ENCODE measurements at regions not wholly inside any gene's neighbourhood (a gene's known extent, or its start where the extent isn't known, plus 50 kb on each side); places are given as distances from the start of the nearest gene placed in this dataset.

DNA sequence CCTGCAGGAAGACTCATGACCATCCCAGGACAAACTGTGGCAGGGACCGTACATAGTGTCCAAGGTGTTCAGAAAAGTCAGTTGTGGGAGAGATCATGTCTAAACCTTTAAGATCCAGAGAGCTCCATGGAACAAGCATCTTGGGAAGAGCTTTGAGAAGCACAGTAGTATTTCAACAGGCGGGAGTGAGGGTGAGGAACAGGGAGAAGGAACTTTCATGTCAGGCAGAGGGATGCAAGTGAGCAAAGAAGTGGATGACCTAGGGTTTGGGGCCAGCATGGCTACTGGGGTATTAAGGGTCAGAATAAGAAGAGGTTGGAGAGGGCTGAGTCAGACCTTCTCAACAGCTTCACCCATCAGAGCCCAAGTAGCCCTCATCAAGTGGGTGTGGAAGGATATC, 147.9 kb upstream of the ETV3 start:
- TF ChIP-seq YY1 (IDR thresholded peaks at IDR 0.05; ENCODE audit: insufficient read depth, insufficient read length) (no peak), SUZ12 (IDR thresholded peaks at IDR 0.05; ENCODE audit: extremely low read depth, insufficient read depth, insufficient read length) (no peak), ZNF274 (IDR thresholded peaks at IDR 0.05; ENCODE audit: low read depth, low read length) (no peak)

DNA sequence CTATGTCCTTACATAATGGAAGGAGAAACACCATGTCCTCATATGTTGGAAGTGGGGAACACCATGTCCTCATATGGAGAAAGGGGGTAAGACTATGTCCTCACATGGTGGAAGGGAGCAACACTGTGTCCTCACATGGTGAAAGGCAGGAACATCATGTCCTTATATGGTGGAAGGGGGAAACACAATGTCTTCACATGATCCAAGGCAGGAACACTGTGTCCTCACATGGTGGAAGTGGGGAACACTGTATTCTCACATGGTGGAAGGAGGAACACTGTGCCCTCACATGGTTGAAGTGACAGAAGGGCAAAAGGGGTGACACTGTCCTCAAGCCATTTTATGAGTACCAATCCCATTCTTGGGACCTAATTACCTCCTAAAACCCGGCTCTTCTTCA, 146.3 kb upstream of the ETV3 start:
- Histone ChIP-seq H3K9me3 (ENCODE audit: insufficient read depth, low read length) (no peaks in the 10 kb centered on the region), H3K9ac (ENCODE audit: insufficient read length, low read depth) (no peak overlapping the region), H3K4me3 (ENCODE audit: insufficient read length, low read depth) (no peak overlapping the region), H3K4me1 (ENCODE audit: insufficient read depth, insufficient read length) (no peaks in the 10 kb centered on the region), H3K27me3 (ENCODE audit: insufficient read depth, insufficient read length) (peaks cover 2% of the 10 kb centered on the region), H3K36me3 (ENCODE audit: insufficient read depth, insufficient read length, low read length) (peaks cover 3% of the 10 kb centered on the region)
- TF ChIP-seq ZNF274 (IDR thresholded peaks at IDR 0.05; ENCODE audit: low read depth, low read length) (no peak), YY1 (IDR thresholded peaks at IDR 0.05; ENCODE audit: insufficient read depth, insufficient read length) (no peak), SUZ12 (IDR thresholded peaks at IDR 0.05; ENCODE audit: extremely low read depth, insufficient read depth, insufficient read length) (no peak)
- DNase-seq (ENCODE audit: low read depth, low spot score) = no peak

More for the DNA sequence above, 147.9 kb upstream of the ETV3 start:
- Histone ChIP-seq H3K4me1 (ENCODE audit: insufficient read depth, insufficient read length) (no peaks in the 10 kb centered on the region), H3K9ac (ENCODE audit: insufficient read length, low read depth) (no peak overlapping the region), H3K9me3 (ENCODE audit: insufficient read depth, low read length) (no peaks in the 10 kb centered on the region), H3K4me3 (ENCODE audit: insufficient read length, low read depth) (no peak overlapping the region), H3K27me3 (ENCODE audit: insufficient read depth, insufficient read length) (peaks cover 4% of the 10 kb centered on the region), H3K36me3 (ENCODE audit: insufficient read depth, insufficient read length, low read length) (peaks cover 3% of the 10 kb centered on the region)
- DNase-seq (ENCODE audit: low read depth, low spot score) = no peak

DNA sequence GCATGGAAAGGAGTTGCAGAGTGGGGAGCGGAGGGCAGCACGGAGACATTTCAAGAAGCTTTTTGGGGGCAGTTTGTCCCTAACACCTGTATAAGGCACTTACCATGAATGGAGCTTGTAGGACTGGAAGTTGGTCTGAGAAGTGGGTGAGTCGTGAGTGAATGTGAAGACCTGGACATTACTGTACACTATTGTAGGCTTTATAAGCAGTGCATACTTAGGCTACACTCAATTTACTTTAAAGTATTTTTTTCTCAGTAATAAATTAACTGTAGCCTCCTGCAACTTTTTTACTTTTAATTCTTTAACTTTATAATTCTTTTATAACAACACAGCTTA, 141.6 kb upstream of the ETV3 start:
- DNase-seq (ENCODE audit: low read depth, low spot score) = no peak
- no peak for TF ChIP-seq SUZ12 (IDR thresholded peaks at IDR 0.05; ENCODE audit: extremely low read depth, insufficient read depth, insufficient read length)
- TF ChIP-seq YY1 (IDR thresholded peaks at IDR 0.05; ENCODE audit: insufficient read depth, insufficient read length) = no peak
- no peak for TF ChIP-seq ZNF274 (IDR thresholded peaks at IDR 0.05; ENCODE audit: low read depth, low read length)
- no peaks in the 10 kb centered on the region for H3K27me3 ChIP-seq (ENCODE audit: insufficient read depth, insufficient read length)

DNA sequence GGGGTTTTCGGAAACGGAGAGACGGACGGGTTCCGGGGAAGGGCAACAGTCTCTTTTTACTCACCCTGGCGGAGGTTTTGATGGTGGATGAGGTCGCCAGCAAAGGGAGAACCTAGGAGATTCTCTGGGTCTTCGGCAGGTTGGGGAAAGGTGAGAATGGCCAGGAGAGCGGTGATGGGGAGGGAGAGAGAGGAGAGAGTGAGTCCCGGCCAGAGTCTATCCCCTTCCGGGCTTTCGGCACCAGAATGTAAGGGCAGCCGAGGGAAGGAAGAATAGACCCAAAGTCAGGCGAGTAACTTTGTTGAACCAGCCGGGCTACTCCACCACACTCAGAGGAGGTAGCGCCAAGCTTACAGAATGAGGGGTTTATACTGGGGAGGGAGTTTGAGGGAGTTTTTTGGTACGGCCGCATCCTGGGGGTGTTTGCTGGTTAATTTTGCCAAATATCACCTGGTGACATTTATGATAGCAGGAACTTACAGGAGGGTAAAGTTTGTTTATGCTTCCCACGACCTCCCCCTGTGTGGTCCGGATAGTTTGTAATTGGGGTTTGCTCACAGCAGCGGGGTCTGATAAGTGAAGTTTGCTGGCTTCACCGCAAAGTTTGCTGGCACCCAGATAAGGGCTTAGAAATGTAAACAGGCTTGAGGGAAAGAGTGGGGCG, 141.1 kb upstream of the ETV3 start:
- peaks cover 9% of the 10 kb centered on the region for H3K4me1 ChIP-seq (ENCODE audit: insufficient read depth, insufficient read length)
- no peaks in the 10 kb centered on the region for H3K9me3 ChIP-seq (ENCODE audit: insufficient read depth, low read length)
- no peaks in the 10 kb centered on the region for H3K27me3 ChIP-seq (ENCODE audit: insufficient read depth, insufficient read length)
- TF ChIP-seq ZNF274 (IDR thresholded peaks at IDR 0.05; ENCODE audit: low read depth, low read length) = no peak
- TF ChIP-seq SUZ12 (IDR thresholded peaks at IDR 0.05; ENCODE audit: extremely low read depth, insufficient read depth, insufficient read length) = no peak
- no peak for TF ChIP-seq YY1 (IDR thresholded peaks at IDR 0.05; ENCODE audit: insufficient read depth, insufficient read length)
- no peak for DNase-seq (ENCODE audit: low read depth, low spot score)
- H3K36me3 ChIP-seq (ENCODE audit: insufficient read depth, insufficient read length, low read length) = peaks cover 3% of the 10 kb centered on the region
- no peak overlapping the region for H3K9ac ChIP-seq (ENCODE audit: insufficient read length, low read depth)
- H3K4me3 ChIP-seq (ENCODE audit: insufficient read length, low read depth) = no peak overlapping the region

More for the DNA sequence above, 141.6 kb upstream of the ETV3 start:
- Histone ChIP-seq H3K36me3 (ENCODE audit: insufficient read depth, insufficient read length, low read length) (peaks cover 3% of the 10 kb centered on the region), H3K9me3 (ENCODE audit: insufficient read depth, low read length) (no peaks in the 10 kb centered on the region), H3K4me3 (ENCODE audit: insufficient read length, low read depth) (no peak overlapping the region), H3K4me1 (ENCODE audit: insufficient read depth, insufficient read length) (peaks cover 9% of the 10 kb centered on the region), H3K9ac (ENCODE audit: insufficient read length, low read depth) (no peak overlapping the region)

DNA sequence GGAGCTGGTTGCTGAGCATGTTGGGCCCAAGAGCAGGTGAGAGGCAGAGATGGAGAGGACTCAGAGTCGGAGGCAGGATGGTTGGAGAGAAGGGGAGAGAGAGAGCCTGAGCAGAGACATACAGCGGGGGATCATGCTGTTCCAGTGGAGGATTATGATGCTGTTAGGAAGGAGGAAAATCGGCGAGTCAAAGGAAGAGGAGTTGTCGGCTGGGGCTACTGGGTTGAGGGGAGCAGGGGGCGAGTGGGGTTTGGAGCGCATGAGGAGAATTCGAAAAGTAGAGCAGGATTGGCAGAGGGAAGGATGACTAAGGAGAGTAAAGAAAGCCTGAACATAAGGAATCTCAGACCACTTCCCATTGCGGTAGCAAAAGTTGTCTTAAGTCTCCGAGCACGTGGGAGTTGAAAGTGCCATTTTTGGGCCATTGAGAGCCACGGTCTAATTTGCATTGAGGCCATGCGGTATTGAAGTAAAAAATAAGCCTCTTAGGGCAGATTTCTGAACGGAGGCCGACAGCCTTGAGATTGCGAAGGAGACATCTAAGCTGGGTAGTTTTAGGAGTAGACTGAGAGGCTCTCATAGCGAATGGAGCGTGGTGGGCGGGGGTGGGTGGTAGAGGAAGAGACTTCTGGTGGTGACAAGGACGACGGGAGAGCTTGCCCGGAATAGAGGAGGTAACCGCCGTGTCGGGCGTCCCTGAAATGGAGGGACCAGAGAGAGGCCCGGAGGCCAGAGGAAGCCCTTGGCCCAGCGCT, 140.4 kb upstream of the ETV3 start:
- Histone ChIP-seq H3K27me3 (ENCODE audit: insufficient read depth, insufficient read length) (no peaks in the 10 kb centered on the region), H3K4me1 (ENCODE audit: insufficient read depth, insufficient read length) (peaks cover 9% of the 10 kb centered on the region), H3K4me3 (ENCODE audit: insufficient read length, low read depth) (no peak overlapping the region), H3K36me3 (ENCODE audit: insufficient read depth, insufficient read length, low read length) (no peaks in the 10 kb centered on the region), H3K9me3 (ENCODE audit: insufficient read depth, low read length) (no peaks in the 10 kb centered on the region), H3K9ac (ENCODE audit: insufficient read length, low read depth) (no peak overlapping the region)
- no peak for TF ChIP-seq ZNF274 (IDR thresholded peaks at IDR 0.05; ENCODE audit: low read depth, low read length)
- no peak for TF ChIP-seq YY1 (IDR thresholded peaks at IDR 0.05; ENCODE audit: insufficient read depth, insufficient read length)
- no peak for TF ChIP-seq SUZ12 (IDR thresholded peaks at IDR 0.05; ENCODE audit: extremely low read depth, insufficient read depth, insufficient read length)
- DNase-seq (ENCODE audit: low read depth, low spot score) = no peak

DNA sequence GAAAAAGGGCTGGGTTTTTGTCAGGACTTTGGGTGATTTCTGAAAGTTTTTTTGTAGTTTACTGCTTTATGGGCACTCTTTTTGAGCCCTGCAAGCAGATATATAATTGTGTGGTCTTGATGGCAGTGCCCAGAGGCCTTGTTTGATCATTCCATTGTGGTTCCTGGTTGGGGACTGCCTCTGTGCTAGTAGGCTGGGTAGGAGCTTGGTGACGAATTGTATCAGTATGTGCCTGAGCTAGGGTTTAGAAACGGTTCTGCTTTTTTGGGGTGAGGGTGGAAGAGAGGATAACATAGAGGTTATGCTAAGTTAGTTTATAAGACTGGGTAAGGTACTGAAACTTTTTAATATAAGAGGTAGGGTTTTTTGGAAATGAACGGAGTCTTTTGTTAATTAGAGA, 139.7 kb upstream of the ETV3 start:
- Histone ChIP-seq H3K9ac (ENCODE audit: insufficient read length, low read depth) (no peak overlapping the region), H3K36me3 (ENCODE audit: insufficient read depth, insufficient read length, low read length) (no peaks in the 10 kb centered on the region), H3K4me1 (ENCODE audit: insufficient read depth, insufficient read length) (peaks cover 13% of the 10 kb centered on the region), H3K4me3 (ENCODE audit: insufficient read length, low read depth) (no peak overlapping the region), H3K27me3 (ENCODE audit: insufficient read depth, insufficient read length) (peaks cover under 1% of the 10 kb centered on the region), H3K9me3 (ENCODE audit: insufficient read depth, low read length) (no peaks in the 10 kb centered on the region)
- no peak for DNase-seq (ENCODE audit: low read depth, low spot score)
- TF ChIP-seq SUZ12 (IDR thresholded peaks at IDR 0.05; ENCODE audit: extremely low read depth, insufficient read depth, insufficient read length) = no peak
- TF ChIP-seq ZNF274 (IDR thresholded peaks at IDR 0.05; ENCODE audit: low read depth, low read length) = no peak
- no peak for TF ChIP-seq YY1 (IDR thresholded peaks at IDR 0.05; ENCODE audit: insufficient read depth, insufficient read length)

DNA sequence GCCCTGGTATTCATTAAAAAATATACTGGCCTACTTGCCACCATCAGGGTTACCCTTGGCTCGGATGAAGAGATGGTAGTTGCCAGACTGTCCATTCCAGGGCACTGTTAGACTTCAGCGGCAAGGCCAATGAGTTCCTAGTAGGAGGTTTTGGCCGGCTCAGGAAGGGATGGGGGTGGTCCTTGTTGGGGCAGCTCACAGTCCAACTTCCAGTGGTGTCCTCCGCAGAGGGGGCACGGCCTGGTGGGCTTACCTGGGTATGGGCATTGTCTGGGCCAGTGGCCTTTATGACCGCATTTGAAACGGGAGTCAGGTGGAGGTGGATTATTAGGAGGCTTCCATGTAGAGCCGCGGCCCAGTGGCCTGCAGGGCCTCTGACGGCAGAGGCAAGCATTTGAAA, 139.1 kb upstream of the ETV3 start:
- Histone ChIP-seq H3K36me3 (ENCODE audit: insufficient read depth, insufficient read length, low read length) (no peaks in the 10 kb centered on the region), H3K9ac (ENCODE audit: insufficient read length, low read depth) (no peak overlapping the region), H3K27me3 (ENCODE audit: insufficient read depth, insufficient read length) (peaks cover 7% of the 10 kb centered on the region), H3K9me3 (ENCODE audit: insufficient read depth, low read length) (0 out of 2 replicates have a peak, but pooled peaks cover 2% of the 10 kb centered on the region), H3K4me1 (ENCODE audit: insufficient read depth, insufficient read length) (peaks cover 14% of the 10 kb centered on the region), H3K4me3 (ENCODE audit: insufficient read length, low read depth) (no peak overlapping the region)
- no peak for DNase-seq (ENCODE audit: low read depth, low spot score)
- TF ChIP-seq YY1 (IDR thresholded peaks at IDR 0.05; ENCODE audit: insufficient read depth, insufficient read length) (no peak), ZNF274 (IDR thresholded peaks at IDR 0.05; ENCODE audit: low read depth, low read length) (no peak), SUZ12 (IDR thresholded peaks at IDR 0.05; ENCODE audit: extremely low read depth, insufficient read depth, insufficient read length) (no peak)
